ENCODE measurements at regions not wholly inside any gene's neighbourhood (a gene's known extent, or its start where the extent isn't known, plus 50 kb on each side); places are given as distances from the start of the nearest gene placed in this dataset.

DNA sequence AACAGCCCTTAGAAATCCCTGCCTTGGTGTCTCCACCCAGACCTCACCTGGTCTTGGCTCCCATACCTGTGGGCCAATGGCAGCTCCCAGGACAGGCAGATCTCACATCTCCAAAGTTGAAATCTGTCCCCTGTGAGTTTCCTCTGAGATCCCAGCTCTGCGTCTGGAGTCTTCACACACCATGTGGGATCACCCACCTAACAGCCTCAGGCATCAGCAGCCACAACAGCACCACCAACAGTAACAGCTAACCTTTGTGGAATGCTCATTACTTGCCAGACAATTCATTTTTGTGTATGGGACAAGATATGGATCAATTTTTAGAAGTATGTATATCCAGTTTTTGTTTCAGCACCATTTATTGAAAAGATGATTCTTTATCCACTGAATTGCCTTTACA, 523.2 kb downstream of the MATN1 start:
- FAIRE-seq = no peak

GRCh38 chr1:30199563-30199962, 523.8 kb downstream of the MATN1 start:
- FAIRE-seq (no peak), DNase-seq (ENCODE audit: insufficient read length, low spot score) (no peak)

More for the DNA sequence above, 523.2 kb downstream of the MATN1 start:
- no peak for DNase-seq (ENCODE audit: insufficient read length, low spot score)

DNA sequence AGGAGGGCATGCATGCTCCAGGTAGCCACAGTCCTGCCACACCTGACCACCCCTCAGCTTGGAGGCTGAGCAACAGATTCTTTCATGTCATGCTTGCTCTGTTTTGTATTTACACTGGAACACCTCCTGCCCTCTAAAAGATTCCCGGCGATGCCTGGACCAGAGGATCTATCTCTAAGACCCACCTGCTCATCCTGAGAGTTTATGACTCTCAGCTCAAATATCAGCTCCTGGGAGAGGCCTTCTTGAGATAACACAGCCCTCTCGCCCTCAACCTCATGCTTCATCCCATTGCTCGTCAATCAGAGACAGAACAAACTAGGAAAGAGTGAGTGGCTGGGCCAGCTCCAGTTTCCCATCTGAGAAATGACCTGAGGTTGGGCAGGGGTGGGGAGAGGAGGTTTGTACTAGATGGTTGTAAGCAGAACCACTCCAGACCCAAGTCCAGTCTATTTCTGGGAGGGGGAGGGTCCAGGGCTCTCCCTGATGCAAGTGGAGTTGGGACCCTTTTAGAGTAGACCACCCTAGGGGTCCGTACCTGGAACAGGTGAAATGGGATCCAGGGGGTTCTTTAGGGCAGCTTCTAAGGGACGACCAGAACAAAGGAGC, 524.5 kb downstream of the MATN1 start:
- DNase-seq (ENCODE audit: insufficient read length, low spot score) (no peak), FAIRE-seq (no peak)

GRCh38 chr1:30198451-30198760, 525.0 kb downstream of the MATN1 start:
- FAIRE-seq = no peak
- no peak for DNase-seq (ENCODE audit: insufficient read length, low spot score)

GRCh38 chr1:30197639-30198450, 525.5 kb downstream of the MATN1 start:
- no peak for FAIRE-seq

GRCh38 chr1:30196872-30197638, 526.3 kb downstream of the MATN1 start:
- FAIRE-seq (no peak), DNase-seq (ENCODE audit: insufficient read length, low spot score) (no peak)

More at GRCh38 chr1:30197639-30198450, 525.5 kb downstream of the MATN1 start:
- no peak for DNase-seq (ENCODE audit: insufficient read length, low spot score)

- DNase-seq (ENCODE audit: insufficient read length, low spot score) (no peak), FAIRE-seq (no peak)
Measured at GRCh38 chr1:30196457-30196856, 526.9 kb downstream of the MATN1 start.

DNA sequence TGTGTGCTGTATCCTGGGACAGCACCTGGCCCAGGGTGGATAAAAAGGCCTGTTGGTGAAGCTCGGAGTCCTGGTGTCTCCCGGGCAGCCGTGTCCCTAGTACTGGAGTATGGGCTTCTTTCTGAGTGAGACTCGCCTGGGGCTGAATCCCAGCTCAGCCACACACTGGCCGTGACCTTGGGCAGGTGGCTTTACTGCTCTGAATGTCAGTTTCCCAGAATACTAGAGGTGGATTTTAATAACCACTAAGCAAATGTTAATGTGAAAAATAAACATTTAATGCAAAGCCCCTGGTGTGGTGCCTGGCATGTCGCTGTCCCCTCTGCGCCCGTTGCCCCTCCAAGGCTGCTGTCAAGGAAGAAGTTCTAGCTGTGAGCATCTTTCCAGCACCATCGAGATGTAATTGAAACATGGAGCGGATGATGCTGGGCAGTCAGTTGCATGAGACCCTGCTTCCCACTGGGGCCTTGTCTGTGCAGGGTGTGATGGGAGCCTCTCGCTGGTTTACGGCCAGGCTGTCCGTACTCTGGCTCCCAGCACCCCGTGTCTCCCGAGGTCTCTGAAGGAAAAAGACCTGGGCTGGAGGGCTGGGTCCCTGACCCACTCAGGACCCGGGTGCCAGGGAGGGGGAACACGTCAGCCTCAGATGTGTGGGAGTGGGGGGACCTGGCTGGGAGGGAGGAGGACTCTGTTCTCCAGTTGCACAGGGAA, 527.8 kb downstream of the MATN1 start:
- no peak for FAIRE-seq

GRCh38 chr1:30194741-30195423, 528.5 kb downstream of the MATN1 start:
- FAIRE-seq (no peak), DNase-seq (ENCODE audit: insufficient read length, low spot score) (no peak)

More for the DNA sequence above, 527.8 kb downstream of the MATN1 start:
- DNase-seq (ENCODE audit: insufficient read length, low spot score) = no peak

DNA sequence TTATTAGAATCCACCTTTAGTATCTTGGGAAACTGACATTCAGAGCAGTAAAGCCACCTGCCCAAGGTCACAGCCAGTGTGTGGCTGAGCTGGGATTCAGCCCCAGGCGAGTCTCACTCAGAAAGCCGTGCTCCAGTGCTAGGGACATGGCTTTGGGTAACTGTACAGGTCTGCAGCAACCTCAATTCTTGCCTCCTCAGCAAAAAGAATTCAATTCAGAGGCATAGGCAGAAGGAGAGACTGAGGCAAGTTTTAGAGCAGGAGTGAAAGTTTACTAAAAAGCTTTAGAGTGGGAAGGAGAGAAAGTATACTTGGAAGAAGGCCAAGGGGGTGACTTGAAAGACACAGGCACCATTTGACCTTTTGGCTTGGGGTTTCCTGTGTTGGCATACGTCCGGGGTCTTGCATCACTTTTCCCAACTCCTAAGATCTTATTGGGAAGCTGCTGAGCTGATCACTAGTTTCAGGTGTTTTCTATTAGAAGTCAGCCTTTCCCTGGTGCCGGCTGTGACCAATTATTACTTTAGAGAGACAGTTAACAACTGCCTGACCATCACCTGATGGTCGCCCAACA, 529.3 kb downstream of the MATN1 start:
- DNase-seq (ENCODE audit: insufficient read length, low spot score) (no peak), FAIRE-seq (no peak)

DNA sequence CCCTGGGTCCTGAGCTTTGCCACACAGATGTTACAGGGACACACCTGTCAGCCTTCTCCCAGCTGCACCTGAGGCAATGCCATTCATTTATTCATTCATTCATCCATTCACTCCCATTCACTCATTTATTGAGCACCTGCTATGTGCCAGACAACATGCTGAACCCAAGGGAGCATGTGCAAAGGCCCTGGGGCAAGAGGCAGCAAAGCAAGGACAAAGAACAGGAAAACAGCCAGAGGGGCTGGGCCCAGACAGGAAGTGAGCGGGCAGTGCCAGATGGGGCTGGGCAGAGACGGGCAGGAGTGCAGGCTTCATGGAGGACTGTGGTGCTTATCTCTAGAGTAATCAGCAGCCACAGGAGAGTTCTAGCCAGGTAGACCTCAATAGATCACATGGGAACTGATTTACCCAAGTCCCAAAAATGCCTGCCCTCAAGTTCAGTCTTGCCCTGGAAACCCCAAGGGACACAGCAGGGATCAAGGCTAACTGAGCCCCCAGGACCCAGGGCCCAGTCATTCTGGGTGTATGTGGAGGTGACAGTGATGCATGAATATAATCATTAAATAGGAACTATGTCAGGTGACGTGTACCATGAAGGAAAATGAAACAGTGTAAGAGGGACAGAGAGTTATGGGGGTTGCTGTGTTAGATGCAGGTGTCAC, 530.3 kb downstream of the MATN1 start:
- DNase-seq (ENCODE audit: insufficient read length, low spot score) (no peak), FAIRE-seq (no peak)

DNA sequence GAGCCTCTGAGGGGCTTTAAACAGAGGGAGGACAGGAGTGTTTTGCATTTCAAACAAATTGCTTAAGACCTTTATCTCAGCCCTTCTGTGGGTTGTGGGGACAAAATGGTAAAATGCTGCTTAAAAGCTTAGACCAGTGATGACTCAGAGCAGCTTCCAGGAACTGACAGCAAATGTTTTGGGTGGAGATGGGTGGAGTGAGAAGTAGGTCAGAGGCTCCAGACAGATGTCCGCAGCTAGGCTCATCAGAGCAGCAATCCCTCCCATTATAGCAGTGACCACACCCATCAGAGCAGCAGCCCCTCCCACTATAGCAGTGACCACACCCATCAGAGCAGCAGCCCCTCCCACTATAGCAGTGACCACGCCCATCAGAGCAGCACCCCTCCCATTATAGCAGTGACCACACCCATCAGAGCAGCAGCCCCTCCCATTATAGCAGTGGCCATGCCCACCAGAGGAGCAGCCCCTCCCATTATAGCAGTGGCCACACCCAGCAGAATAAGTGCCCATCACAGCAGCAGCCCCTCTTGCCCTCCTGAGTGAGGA, 532.2 kb downstream of the MATN1 start:
- DNase-seq (ENCODE audit: insufficient read length, low spot score) = peak; percentile 23
- FAIRE-seq = no peak

GRCh38 chr1:30190511-30191153, 532.8 kb downstream of the MATN1 start:
- FAIRE-seq = no peak

DNA sequence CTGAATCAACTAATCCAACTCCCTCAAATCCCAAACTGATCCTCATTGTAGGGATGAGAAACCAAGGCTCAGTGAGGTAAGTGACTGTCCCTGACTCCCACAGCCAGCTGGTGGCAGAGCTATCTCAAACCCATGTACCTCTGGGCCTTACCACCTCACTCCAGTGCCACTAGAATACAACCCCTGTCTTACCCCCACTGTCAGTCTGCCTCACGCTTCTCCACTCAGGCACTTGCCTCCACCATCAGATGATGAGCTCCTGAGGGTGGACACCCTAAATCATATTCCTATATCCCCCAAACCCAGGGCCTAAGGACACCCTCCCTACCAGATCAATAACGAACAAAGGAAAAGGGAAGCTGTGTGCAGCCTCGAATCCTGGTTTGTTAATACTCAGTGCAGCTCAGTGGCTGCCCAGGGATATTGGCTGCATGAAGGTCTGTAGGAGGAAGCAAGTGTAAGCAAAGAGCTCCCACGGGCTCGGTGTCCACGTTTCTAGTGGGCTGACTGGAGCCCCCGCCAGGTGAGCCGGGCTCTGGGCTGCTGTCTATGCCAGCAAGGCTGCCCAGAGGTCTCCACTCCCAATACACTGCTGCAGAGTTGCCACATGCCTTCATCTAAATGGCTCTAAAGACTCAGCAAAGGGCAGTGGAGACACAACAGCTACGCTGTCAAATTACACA, 533.4 kb downstream of the MATN1 start:
- no peak for DNase-seq (ENCODE audit: insufficient read length, low spot score)
- no peak for FAIRE-seq

More at GRCh38 chr1:30190511-30191153, 532.8 kb downstream of the MATN1 start:
- no peak for DNase-seq (ENCODE audit: insufficient read length, low spot score)

DNA sequence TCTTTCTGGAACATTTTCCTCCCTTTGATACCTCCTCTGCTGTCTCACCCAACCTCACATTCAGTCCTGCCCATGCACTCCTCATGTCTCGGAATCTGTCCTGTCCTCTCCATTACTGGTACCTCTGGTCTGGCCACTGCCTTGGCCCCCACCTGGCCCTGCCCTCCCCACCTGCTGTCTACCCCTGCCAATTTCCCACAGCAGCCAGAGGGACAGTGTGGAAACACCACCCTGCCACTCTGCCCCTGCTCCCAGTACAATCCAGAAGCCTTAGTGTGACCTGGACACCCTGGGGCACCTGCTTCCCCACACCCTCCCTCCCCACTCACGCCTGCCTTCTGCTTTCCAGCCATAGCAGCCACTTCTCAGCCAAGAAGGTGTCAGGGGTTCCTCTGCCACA, 534.4 kb downstream of the MATN1 start:
- no peak for DNase-seq (ENCODE audit: insufficient read length, low spot score)
- no peak for FAIRE-seq

DNA sequence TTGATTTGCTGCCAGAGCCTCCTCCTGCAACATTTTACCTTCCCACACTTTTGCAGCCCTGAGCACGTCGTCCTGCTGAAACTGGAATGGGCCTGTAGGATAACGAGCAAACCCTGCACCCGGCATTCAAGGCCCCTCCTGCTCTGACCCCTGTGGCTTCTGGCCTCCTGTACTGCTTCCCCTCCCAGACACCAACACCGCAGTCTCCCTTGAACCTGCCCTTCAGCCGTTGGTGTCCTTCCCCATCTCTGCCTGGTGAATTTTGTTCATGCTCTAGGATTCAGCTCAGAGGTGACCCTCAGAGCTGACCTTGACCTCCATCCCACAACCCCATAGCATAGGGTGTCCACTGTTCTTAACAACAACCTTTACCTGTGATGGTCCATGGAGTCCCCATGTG, 535.1 kb downstream of the MATN1 start:
- no peak for FAIRE-seq
- DNase-seq (ENCODE audit: insufficient read length, low spot score) = no peak

GRCh38 chr1:30187413-30188023, 535.9 kb downstream of the MATN1 start:
- DNase-seq (ENCODE audit: insufficient read length, low spot score) = no peak
- no peak for FAIRE-seq

- FAIRE-seq (no peak), DNase-seq (ENCODE audit: insufficient read length, low spot score) (no peak)
Measured at GRCh38 chr1:30186586-30186985, 536.8 kb downstream of the MATN1 start.
